Adrenal gland (tissue), 9 donors: ENCODE measurements at regions not wholly inside any gene's neighbourhood (a gene's known extent, or its start where the extent isn't known, plus 50 kb on each side); places are given as distances from the start of the nearest gene placed in this dataset.

Experiments used
- DNase-seq, 7 donors: peaks; one replicate each; pipeline ENCODE4 v3.0.0-alpha.2; 2019 to 2020
- H3K27ac ChIP-seq, 5 donors: fragments of 200-600 bp; sonication (generic) in 4 of 5; 1 replicate in 3 of 5; 2 replicates in 2 of 5; pipeline versions ENCODE4 v1.5.1 to v1.8.0; 2016 to 2020; ENCODE audit warnings: mild to moderate bottlenecking in 1 of 5
- H3K27me3 ChIP-seq: fragments of 200-600 bp; 2 replicates; pipeline ENCODE4 v1.8.0; 2021
- H3K36me3 ChIP-seq, 2 donors: fragments of 200-600 bp; replicated peaks in 1 of 2; 1 replicate in 1 of 2; 2 replicates in 1 of 2; pipeline versions ENCODE4 v1.5.1 to v1.8.0; 2018 to 2022
- H3K4me1 ChIP-seq, 2 donors: fragments of 200-600 bp; replicated peaks in 1 of 2; 1 replicate in 1 of 2; 2 replicates in 1 of 2; pipeline versions ENCODE4 v1.5.1 to v1.8.0; 2018 to 2021
- H3K4me3 ChIP-seq, 4 donors: fragments of 200-600 bp; sonication (generic) in 3 of 4; one replicate each; pipeline ENCODE4 v1.5.1; 2016 to 2018
- H3K9me3 ChIP-seq, 3 donors: fragments of 200-600 bp; sonication (generic) in 1 of 3; replicated peaks in 1 of 3; 1 replicate in 2 of 3; 2 replicates in 1 of 3; pipeline versions ENCODE4 v1.5.1 to v1.8.0; 2016 to 2021
- CTCF ChIP-seq, 6 experiments: fragments of 450-650 bp in 4 of 6; fragments of 200-600 bp in 2 of 6; sonication (generic) in 1 of 6; IDR thresholded peaks; 1 replicate in 5 of 6; 2 replicates in 1 of 6; pipeline versions ENCODE4 v1.5.1 to v1.8.0; 2016 to 2021; ENCODE audit warnings: antibody characterized with exemption in 6 of 6, mild to moderate bottlenecking in 2 of 6, moderate library complexity in 1 of 6
- POLR2A ChIP-seq, 2 donors: fragments of 450-650 bp; IDR thresholded peaks; one replicate each; pipeline ENCODE4 v1.6.1; 2017; ENCODE audit warnings: antibody characterized with exemption in 2 of 2, mild to moderate bottlenecking in 2 of 2, moderate library complexity in 1 of 2
- WGBS, 4 donors: extraction: QIAGEN DNeasy Blood & Tissue Kit in 2 of 4; methylation state at CpG; one replicate each; pipeline versions ENCODE4 v1.1.5 to v1.1.7; 2013 to 2017; 5-methylcytosine and 5-hydroxymethylcytosine counted together
- intact Hi-C, 2 donors: fragments of 100-400 bp; cut with DNase I; formaldehyde crosslinking; loops; one replicate each; pipeline versions ENCODE4 v1.14.1 to v1.15.0; 2022 to 2023
- donor health status: healthy with polysubstance abuse.
- donor health status: Bipolar disorder and iron deficiency.
- donor health status: DM: yes; HTN: yes; CAD: no.
- donor health status: DM: no; HTN: no; CAD: no.
- donor health status: DM: no; HTN: no; CAD: no.

DNA sequence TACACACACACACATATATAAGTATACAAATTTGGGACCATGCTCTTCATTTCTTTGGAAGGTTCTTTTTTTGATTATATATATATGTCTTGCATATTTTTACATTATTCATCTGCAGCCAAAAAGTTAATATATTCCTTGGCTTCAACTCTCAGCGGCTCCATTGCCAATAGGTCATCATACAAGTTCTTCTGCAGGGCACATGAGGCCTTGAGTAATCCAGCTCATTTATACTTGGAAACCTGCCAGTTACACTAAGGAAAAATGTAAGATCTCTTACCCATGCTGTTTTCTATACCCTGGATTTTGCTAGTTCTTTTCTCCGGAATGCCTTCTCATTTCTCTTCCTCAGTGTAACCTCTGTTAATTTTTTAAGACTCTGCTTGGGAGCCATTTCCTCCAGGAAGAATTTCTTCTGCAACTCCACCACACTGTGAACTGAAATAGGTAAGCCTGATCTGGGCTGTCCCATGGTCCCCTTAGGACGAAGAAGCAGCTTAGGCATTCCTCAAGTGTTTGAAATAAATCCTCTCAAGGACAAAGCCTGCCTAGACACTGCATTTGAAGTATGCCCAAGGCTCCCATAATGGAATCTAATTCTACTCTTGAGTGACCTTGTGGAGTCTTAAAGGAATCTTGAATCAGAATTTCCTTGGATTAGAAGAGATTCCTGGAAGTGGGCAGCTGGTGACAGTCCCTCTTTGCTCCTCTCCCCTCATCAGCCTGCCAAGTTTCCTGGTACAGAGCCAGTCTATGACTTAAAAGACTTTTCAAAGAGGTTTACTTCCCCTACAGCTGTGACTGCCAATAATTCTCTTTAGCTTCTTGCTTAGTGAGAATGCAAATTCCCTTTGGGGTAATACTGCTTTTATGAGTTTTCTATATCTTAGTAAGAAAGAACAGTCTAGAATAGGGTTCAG is 182.8 kb downstream of the C11orf87 start:
- Histone ChIP-seq H3K27ac (no peak overlapping the region), H3K27me3 (no peaks in the 10 kb centered on the region), H3K9me3 (no peaks in the 10 kb centered on the region), H3K36me3 (no peaks in the 10 kb centered on the region), H3K4me3 (no peak overlapping the region), H3K4me1 (no peaks in the 10 kb centered on the region)
- TF ChIP-seq POLR2A (IDR thresholded peaks at IDR 0.05) (no peak), CTCF (IDR thresholded peaks at IDR 0.05) (no peak)
- peak in 1 of 7 donors; percentile 6 for DNase-seq
- intact Hi-C loops: no loop called here
- 51 to 56% (median 54%) methylated on average over 3 of the region's 3 CpGs for WGBS, 4 donors

GRCh38 chr11:109606256-109606655 is 184.3 kb downstream of the C11orf87 start:
- TF ChIP-seq POLR2A (IDR thresholded peaks at IDR 0.05): no peak
- no peak for TF ChIP-seq CTCF (IDR thresholded peaks at IDR 0.05)
- intact Hi-C loops: no loop called here
- H3K36me3 ChIP-seq: no peaks in the 10 kb centered on the region
- H3K9me3 ChIP-seq: no peaks in the 10 kb centered on the region
- no peak for DNase-seq
- no peaks in the 10 kb centered on the region for H3K4me1 ChIP-seq
- WGBS, 4 donors: 44 to 53% (median 49%) methylated on average over 1 of the region's 1 CpG
- no peaks in the 10 kb centered on the region for H3K27me3 ChIP-seq
- no peak overlapping the region for H3K4me3 ChIP-seq
- H3K27ac ChIP-seq: no peak overlapping the region

- DNase-seq: no peak
- no peak for TF ChIP-seq CTCF (IDR thresholded peaks at IDR 0.05)
- no peak for TF ChIP-seq POLR2A (IDR thresholded peaks at IDR 0.05)
- no peaks in the 10 kb centered on the region for H3K27me3 ChIP-seq
- no peak overlapping the region for H3K27ac ChIP-seq
- no peak overlapping the region for H3K4me3 ChIP-seq
- H3K4me1 ChIP-seq: no peaks in the 10 kb centered on the region
- 59 to 82% (median 70%) methylated on average over 1 of the region's 1 CpG for WGBS, 4 donors
- H3K36me3 ChIP-seq: no peaks in the 10 kb centered on the region
- intact Hi-C loops: no loop called here
- H3K9me3 ChIP-seq: no peaks in the 10 kb centered on the region
Measured at GRCh38 chr11:109609454-109610185, 187.6 kb downstream of the C11orf87 start.

DNA sequence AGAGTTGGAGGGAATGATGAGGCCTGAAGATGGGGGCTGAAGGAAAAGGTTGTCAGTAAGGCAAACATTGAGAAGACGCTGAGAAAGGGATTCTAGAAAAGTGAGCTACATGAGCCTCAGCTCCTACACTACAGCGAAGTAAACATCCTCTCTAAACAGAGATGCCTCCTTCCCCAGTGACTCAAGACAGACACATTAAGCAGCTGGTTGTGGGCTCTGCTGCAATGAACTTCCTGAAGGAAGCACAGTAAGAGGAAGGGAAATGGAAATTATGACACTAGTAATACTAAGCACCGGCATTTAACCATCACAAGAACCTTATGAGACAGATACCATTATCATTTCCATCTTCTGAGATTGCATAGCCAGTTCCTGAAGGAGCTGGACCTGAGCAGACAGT is 190.5 kb downstream of the C11orf87 start:
- no peaks in the 10 kb centered on the region for H3K36me3 ChIP-seq
- no peak for TF ChIP-seq CTCF (IDR thresholded peaks at IDR 0.05)
- TF ChIP-seq POLR2A (IDR thresholded peaks at IDR 0.05): no peak
- WGBS, 4 donors: 74 to 84% (median 81%) methylated on average over 3 of the region's 3 CpGs
- intact Hi-C loops: no loop called here
- no peaks in the 10 kb centered on the region for H3K4me1 ChIP-seq
- H3K4me3 ChIP-seq: no peak overlapping the region
- H3K27me3 ChIP-seq: no peaks in the 10 kb centered on the region
- no peak overlapping the region for H3K27ac ChIP-seq
- H3K9me3 ChIP-seq: no peaks in the 10 kb centered on the region
- DNase-seq: no peak
